Mesothelial cell of epicardium (in vitro differentiated cells): ENCODE measurements at regions not wholly inside any gene's neighbourhood (a gene's known extent, or its start where the extent isn't known, plus 50 kb on each side); places are given as distances from the start of the nearest gene placed in this dataset.

Experiments
- DNase-seq, 2 experiments: peaks; one replicate each; pipeline ENCODE4 v3.0.0; 2021; ENCODE audit warnings: low spot score in 2 of 2; ENCODE audit not compliant: unreplicated experiment in 2 of 2
- H3K27ac Mint-ChIP-seq: 2 replicates; pipeline ENCODE4 v1.8.0; 2021; ENCODE audit warnings: mixed read lengths
- H3K27me3 Mint-ChIP-seq: 2 replicates; pipeline ENCODE4 v1.8.0; 2021; ENCODE audit warnings: low read depth, mixed read lengths
- H3K36me3 Mint-ChIP-seq: 2 replicates; pipeline ENCODE4 v1.8.0; 2021; ENCODE audit warnings: mixed read lengths
- H3K4me1 Mint-ChIP-seq: 2 replicates; pipeline ENCODE4 v1.8.0; 2021; ENCODE audit warnings: mixed read lengths
- H3K4me3 Mint-ChIP-seq: 2 replicates; pipeline ENCODE4 v1.8.0; 2021; ENCODE audit warnings: mild to moderate bottlenecking, moderate library complexity, mixed read lengths
- H3K9me3 Mint-ChIP-seq: 2 replicates; pipeline ENCODE4 v1.8.0; 2021; ENCODE audit warnings: mixed read lengths
- CTCF ChIP-seq: fragments of 200-600 bp; sonication (generic); IDR thresholded peaks from one replicate; pipeline ENCODE4 v1.5.0; 2021; ENCODE audit warnings: antibody characterized with exemption; ENCODE audit not compliant: unreplicated experiment

- peaks cover 5% of the 10 kb centered on the region for H3K36me3 Mint-ChIP-seq
- DNase-seq, result peak in 1 of 2 experiments; percentile 28
- H3K27ac Mint-ChIP-seq, result no peak overlapping the region
- H3K9me3 Mint-ChIP-seq, result peaks cover 10% of the 10 kb centered on the region
- H3K4me3 Mint-ChIP-seq, result no peak overlapping the region
- peaks cover 30% of the 10 kb centered on the region for H3K4me1 Mint-ChIP-seq
- TF ChIP-seq CTCF, result no peak
- peaks cover 11% of the 10 kb centered on the region for H3K27me3 Mint-ChIP-seq
Measured at GRCh38 chr2:239880396-239880795, 144.7 kb downstream of the NDUFA10 start.

DNA sequence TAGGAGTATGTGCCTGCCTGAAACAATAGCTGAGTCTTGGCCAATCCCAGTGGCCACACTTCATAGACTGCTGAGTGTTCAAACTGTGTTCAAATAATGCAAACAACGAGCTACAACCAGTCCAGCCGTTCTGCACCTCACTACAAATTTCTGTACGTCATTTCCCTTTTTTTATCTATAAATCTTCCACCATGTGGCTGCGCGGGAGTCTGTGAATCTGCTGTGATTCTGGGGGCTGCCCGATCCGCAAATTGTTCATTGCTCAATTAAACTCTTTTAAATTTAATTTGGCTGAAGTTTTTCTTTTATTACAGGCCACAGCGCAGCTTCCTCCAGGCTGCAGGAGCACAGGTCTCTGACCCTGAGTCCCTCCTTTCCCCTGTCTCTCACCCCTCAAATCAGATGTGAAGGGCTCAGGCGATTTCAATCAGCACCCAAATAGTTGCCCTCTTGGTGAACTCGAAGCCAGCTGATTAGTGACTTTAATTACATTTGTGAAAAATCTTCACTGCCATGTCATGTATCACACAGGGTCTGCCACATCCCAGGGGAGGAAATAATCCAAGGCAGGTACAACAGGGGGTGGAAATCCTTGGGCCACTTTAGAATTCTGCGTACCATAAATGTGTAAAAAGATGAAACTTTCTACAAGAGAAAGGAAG, 145.6 kb downstream of the NDUFA10 start:
- Mint-ChIP-seq H3K36me3 (no peaks in the 10 kb centered on the region), H3K27me3 (peaks cover 14% of the 10 kb centered on the region), H3K9me3 (peaks cover 5% of the 10 kb centered on the region), H3K4me1 (peaks cover 30% of the 10 kb centered on the region), H3K4me3 (no peak overlapping the region), H3K27ac (no peak overlapping the region)
- TF ChIP-seq CTCF, result no peak
- peak in 1 of 2 experiments; percentile 9 for DNase-seq

DNA sequence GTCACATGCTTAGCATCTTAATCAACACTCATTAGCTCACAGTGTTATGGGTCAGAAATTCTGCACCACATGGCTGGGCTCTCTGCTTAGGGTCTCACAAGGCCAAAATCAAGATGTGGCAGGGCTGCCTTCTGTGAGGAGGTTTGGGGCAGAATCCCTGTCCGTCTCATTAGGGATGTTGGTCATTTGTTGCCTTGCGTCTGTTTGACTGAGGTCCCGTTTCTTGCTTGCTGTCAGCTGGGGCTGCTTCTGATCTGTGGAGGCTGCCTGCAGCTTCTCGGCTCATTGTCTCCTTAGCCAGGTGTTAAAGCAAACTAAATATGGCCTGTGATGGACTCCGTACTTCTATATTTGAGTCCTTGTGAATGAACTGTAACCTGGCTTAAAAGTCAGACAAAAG, 146.5 kb downstream of the NDUFA10 start:
- no peak overlapping the region for H3K27ac Mint-ChIP-seq

GRCh38 chr2:239876948-239877289, 148.2 kb downstream of the NDUFA10 start:
- peak in 1 of 2 experiments; percentile 9 for DNase-seq
- H3K27ac Mint-ChIP-seq, result no peak overlapping the region

More for the DNA sequence above, 146.5 kb downstream of the NDUFA10 start:
- H3K4me1 Mint-ChIP-seq, result peaks cover 30% of the 10 kb centered on the region
- no peak for TF ChIP-seq CTCF
- no peak overlapping the region for H3K4me3 Mint-ChIP-seq
- no peaks in the 10 kb centered on the region for H3K9me3 Mint-ChIP-seq
- no peaks in the 10 kb centered on the region for H3K36me3 Mint-ChIP-seq
- peaks cover 21% of the 10 kb centered on the region for H3K27me3 Mint-ChIP-seq
- peak in 1 of 2 experiments; percentile 17 for DNase-seq

DNA sequence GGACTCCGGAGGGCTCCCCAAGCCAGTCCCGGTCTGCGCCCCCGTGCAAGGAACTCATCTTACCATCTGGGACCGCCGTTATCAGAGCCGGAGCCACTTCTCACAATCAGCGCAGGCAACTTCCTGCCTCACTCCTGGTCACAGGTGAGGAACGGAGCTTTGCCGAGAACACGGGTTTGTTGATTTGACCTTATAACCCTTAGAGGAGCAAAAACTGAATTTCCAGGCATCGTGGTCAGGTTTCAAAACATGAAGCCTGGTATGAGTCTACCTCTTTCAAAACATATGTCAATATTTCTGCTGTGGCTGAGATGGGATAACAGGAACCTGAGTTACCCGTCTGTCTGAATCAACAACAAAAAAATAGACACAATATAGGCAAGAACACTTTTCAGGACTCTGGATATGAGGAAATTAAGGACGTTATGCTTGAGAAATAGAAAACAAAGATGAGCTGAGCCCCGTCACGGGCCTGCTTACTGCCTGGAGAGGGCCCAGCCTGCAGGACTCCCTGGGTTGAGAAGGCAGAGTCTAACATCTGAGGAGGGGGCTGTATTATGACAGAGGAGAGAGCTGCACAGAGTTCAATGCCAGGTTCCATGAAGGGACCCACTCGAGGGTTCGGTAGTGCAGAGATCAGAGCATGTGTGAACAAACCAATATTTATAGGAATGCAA, 148.7 kb downstream of the NDUFA10 start:
- Mint-ChIP-seq H3K27ac (no peak overlapping the region), H3K4me1 (peaks cover 19% of the 10 kb centered on the region), H3K9me3 (no peaks in the 10 kb centered on the region), H3K36me3 (no peaks in the 10 kb centered on the region), H3K4me3 (no peak overlapping the region), H3K27me3 (peaks cover 26% of the 10 kb centered on the region)
- TF ChIP-seq CTCF, result no peak
- DNase-seq, result peak in 1 of 2 experiments; percentile 16

More at GRCh38 chr2:239876948-239877289, 148.2 kb downstream of the NDUFA10 start:
- Mint-ChIP-seq H3K27me3 (peaks cover 24% of the 10 kb centered on the region), H3K4me3 (no peak overlapping the region), H3K9me3 (no peaks in the 10 kb centered on the region), H3K4me1 (peaks cover 24% of the 10 kb centered on the region), H3K36me3 (no peaks in the 10 kb centered on the region)
- no peak for TF ChIP-seq CTCF
